CD4-positive, alpha-beta T cell treated with Interleukin-1 beta for 1 hour (primary cell): ENCODE measurements at regions not wholly inside any gene's neighbourhood (a gene's known extent, or its start where the extent isn't known, plus 50 kb on each side); places are given as distances from the start of the nearest gene placed in this dataset.

ENCODE experiments used
- DNase-seq, 2 donors: peaks; one replicate each; pipeline ENCODE4 v3.0.0-alpha.2; 2020 to 2022

GRCh38 chr21:26784974-26785373, 60.2 kb downstream of the ADAMTS1 start:
- no peak for DNase-seq

GRCh38 chr21:26783466-26784195, 61.6 kb downstream of the ADAMTS1 start:
- DNase-seq = no peak

GRCh38 chr21:26782747-26783146, 62.5 kb downstream of the ADAMTS1 start:
- no peak for DNase-seq

GRCh38 chr21:26782331-26782730, 62.9 kb downstream of the ADAMTS1 start:
- no peak for DNase-seq

- DNase-seq = no peak
Measured at GRCh38 chr21:26781331-26781730, 63.9 kb downstream of the ADAMTS1 start.

GRCh38 chr21:26777166-26777565, 68.0 kb downstream of the ADAMTS1 start:
- no peak for DNase-seq

- DNase-seq = no peak
Measured at GRCh38 chr21:26776310-26777021, 68.7 kb downstream of the ADAMTS1 start.

GRCh38 chr21:26773058-26773457, 72.2 kb downstream of the ADAMTS1 start:
- no peak for DNase-seq

- DNase-seq = peak in 1 of 2 donors; percentile 5
Measured at GRCh38 chr21:26769613-26770188, 75.5 kb downstream of the ADAMTS1 start.

- DNase-seq = no peak
Measured at GRCh38 chr21:26766826-26767325, 78.3 kb downstream of the ADAMTS1 start.

- no peak for DNase-seq
Measured at GRCh38 chr21:26761174-26761915, 83.9 kb downstream of the ADAMTS1 start.

- DNase-seq = no peak
Measured at GRCh38 chr21:26759731-26760130, 85.5 kb downstream of the ADAMTS1 start.

GRCh38 chr21:26758083-26758880, 86.9 kb downstream of the ADAMTS1 start:
- DNase-seq = no peak

GRCh38 chr21:26756491-26757159, 88.6 kb downstream of the ADAMTS1 start:
- DNase-seq = no peak

GRCh38 chr21:26754853-26755252, 90.4 kb downstream of the ADAMTS1 start:
- no peak for DNase-seq

GRCh38 chr21:26753822-26754221, 91.4 kb downstream of the ADAMTS1 start:
- DNase-seq = no peak

GRCh38 chr21:26752849-26753248, 92.4 kb downstream of the ADAMTS1 start:
- no peak for DNase-seq

- DNase-seq = no peak
Measured at GRCh38 chr21:26751305-26751704, 93.9 kb downstream of the ADAMTS1 start.

GRCh38 chr21:26748066-26748465, 97.1 kb downstream of the ADAMTS1 start:
- no peak for DNase-seq

- DNase-seq = no peak
Measured at GRCh38 chr21:26747216-26747615, 98.0 kb downstream of the ADAMTS1 start.

GRCh38 chr21:26743524-26743923, 101.7 kb downstream of the ADAMTS1 start:
- no peak for DNase-seq

GRCh38 chr21:26739189-26739588, 106.0 kb downstream of the ADAMTS1 start:
- DNase-seq = no peak
